IMR-90 (cell line): ENCODE measurements at regions not wholly inside any gene's neighbourhood (a gene's known extent, or its start where the extent isn't known, plus 50 kb on each side); places are given as distances from the start of the nearest gene placed in this dataset.

Experiments used
- ATAC-seq: fragments of 200-7000 bp; cut with Tn5 transposase; 2 replicates; pipeline ENCODE4 v1.9.1; 2020; ENCODE audit warnings: low read depth, mild to moderate bottlenecking, moderate library complexity
- BruUV-seq: library from RNA; stranded (reverse); fragments of 400-500 nt; replicated peaks from 2 replicates; lab custom pipeline; 2021; lab: Mats Ljungman, UMichigan
- CTCF ChIA-PET: fragments of 300-600 bp; formaldehyde crosslinking; extraction: SDS; loops from one replicate; lab custom pipeline; 2021; ENCODE audit warnings: antibody characterized with exemption; lab: Yijun Ruan, JAX
- POLR2A ChIA-PET: fragments of 300-600 bp; sonication (Branson Sonifier 250); formaldehyde crosslinking; loops from one replicate; lab custom pipeline; 2022; ENCODE audit warnings: antibody characterized with exemption; ENCODE audit not compliant: unreplicated experiment; lab: Charles Lee
- DNase-seq: peaks from one replicate; pipeline ENCODE4 v3.0.0; 2013
- H2AFZ ChIP-seq: replicated peaks from 2 replicates; pipeline ENCODE3; 2013; ENCODE audit warnings: low read length, mild to moderate bottlenecking; ENCODE audit not compliant: poor library complexity
- H2AK5ac ChIP-seq: 2 replicates; pipeline ENCODE4 v1.6.1; 2013; ENCODE audit warnings: low read depth, low read length, inconsistent platforms
- H2AK9ac ChIP-seq: replicated peaks from 2 replicates; pipeline ENCODE3; 2013; ENCODE audit warnings: mild to moderate bottlenecking, low read depth, low read length, moderate library complexity; ENCODE audit not compliant: poor library complexity
- H2BK120ac ChIP-seq: 2 replicates; pipeline ENCODE4 v1.6.1; 2013; ENCODE audit warnings: low read depth, low read length, inconsistent platforms
- H2BK15ac ChIP-seq: 3 replicates; pipeline ENCODE4 v1.6.1; 2013; ENCODE audit warnings: low read depth, low read length, inconsistent platforms
- H2BK20ac ChIP-seq: 2 replicates; pipeline ENCODE4 v1.6.1; 2013; ENCODE audit warnings: low read depth, mild to moderate bottlenecking, inconsistent platforms, low read length, moderate library complexity
- H2BK5ac ChIP-seq: 2 replicates; pipeline ENCODE4 v1.6.1; 2013; ENCODE audit warnings: mild to moderate bottlenecking, low read depth, low read length, inconsistent platforms; ENCODE audit not compliant: poor library complexity, severe bottlenecking
- H3K14ac ChIP-seq: replicated peaks from 2 replicates; pipeline ENCODE4 v1.6.1; 2013; ENCODE audit warnings: low read depth, low read length, inconsistent platforms
- H3K18ac ChIP-seq: 2 replicates; pipeline ENCODE4 v1.6.1; 2013; ENCODE audit warnings: low read depth, low read length, control low read depth
- H3K23ac ChIP-seq: 2 replicates; pipeline ENCODE4 v1.6.1; 2013; ENCODE audit warnings: low read depth, low read length, inconsistent platforms
- H3K27ac ChIP-seq: 2 replicates; pipeline ENCODE4 v1.5.1; 2013; ENCODE audit warnings: mild to moderate bottlenecking, control low read depth, low read length; ENCODE audit not compliant: insufficient read depth
- H3K27me3 ChIP-seq: 2 replicates; pipeline ENCODE4 v1.6.1; 2013; ENCODE audit warnings: low read length; ENCODE audit not compliant: control insufficient read depth, insufficient read depth
- H3K36me3 ChIP-seq: 2 replicates; pipeline ENCODE4 v1.6.1; 2013; ENCODE audit warnings: low read length, mixed read lengths; ENCODE audit not compliant: control insufficient read depth, insufficient read depth
- H3K4ac ChIP-seq: 2 replicates; pipeline ENCODE4 v1.6.1; 2013; ENCODE audit warnings: low read depth, low read length, inconsistent platforms
- H3K4me1 ChIP-seq: 2 replicates; pipeline ENCODE4 v1.6.1; 2013; ENCODE audit warnings: low read length, mixed read lengths; ENCODE audit not compliant: control insufficient read depth, insufficient read depth
- H3K4me2 ChIP-seq: 2 replicates; pipeline ENCODE4 v1.6.1; 2013; ENCODE audit warnings: low read depth, mild to moderate bottlenecking, control low read depth, low read length, moderate library complexity
- H3K4me3 ChIP-seq: 2 replicates; pipeline ENCODE4 v1.5.1; 2013; ENCODE audit warnings: low read depth, mild to moderate bottlenecking, control low read depth, low read length, moderate library complexity; ENCODE audit not compliant: insufficient read depth
- H3K56ac ChIP-seq: 2 replicates; pipeline ENCODE4 v1.6.1; 2013; ENCODE audit warnings: low read length, inconsistent platforms; ENCODE audit not compliant: insufficient read depth; ENCODE audit errors: extremely low read depth
- H3K79me1 ChIP-seq, 2 experiments: 2 replicates each; pipeline ENCODE4 v1.6.1; 2013; ENCODE audit warnings: low read length in 2 of 2, inconsistent platforms in 1 of 2, low read depth in 1 of 2
- H3K9ac ChIP-seq: 2 replicates; pipeline ENCODE4 v1.6.1; 2013; ENCODE audit warnings: low read depth, low read length, control low read depth
- H3K9me1 ChIP-seq: 2 replicates; pipeline ENCODE4 v1.6.1; 2013; ENCODE audit warnings: low read length, inconsistent platforms; ENCODE audit not compliant: insufficient read depth
- H3K9me3 ChIP-seq: 2 replicates; pipeline ENCODE4 v1.6.1; 2013; ENCODE audit warnings: low read length; ENCODE audit not compliant: control insufficient read depth, insufficient read depth
- H4K20me1 ChIP-seq: 2 replicates; pipeline ENCODE4 v1.6.1; 2013; ENCODE audit warnings: low read length, inconsistent platforms; ENCODE audit not compliant: insufficient read depth
- H4K5ac ChIP-seq: 2 replicates; pipeline ENCODE4 v1.6.1; 2013; ENCODE audit warnings: mild to moderate bottlenecking, low read depth, low read length, control low read depth
- H4K8ac ChIP-seq, 2 experiments: 2 replicates each; pipeline ENCODE4 v1.6.1; 2013; ENCODE audit warnings: low read depth in 2 of 2, low read length in 2 of 2, control low read depth in 1 of 2, inconsistent platforms in 1 of 2
- H4K91ac ChIP-seq: 2 replicates; pipeline ENCODE4 v1.6.1; 2013; ENCODE audit warnings: low read depth, low read length, inconsistent platforms; ENCODE audit not compliant: insufficient read depth
- BHLHE40 ChIP-seq: fragments of 150-350 bp; IDR thresholded peaks from 2 replicates; pipeline ENCODE4 v1.6.1; 2016; ENCODE audit warnings: mild to moderate bottlenecking, low read depth, low read length
- CHD1 ChIP-seq: IDR thresholded peaks from 2 replicates; pipeline ENCODE4 v1.6.1; 2012; ENCODE audit warnings: low read depth, low read length, improper control_type of control experiment
- FOS ChIP-seq: fragments of 150-350 bp; IDR thresholded peaks from 2 replicates; pipeline ENCODE4 v1.6.1; 2016; ENCODE audit warnings: low read depth, low read length
- MAZ ChIP-seq: IDR thresholded peaks from 2 replicates; pipeline ENCODE4 v1.6.1; 2012; ENCODE audit warnings: low read depth, mild to moderate bottlenecking, low read length, improper control_type of control experiment, moderate library complexity, borderline replicate concordance
- MXI1 ChIP-seq: IDR thresholded peaks from 2 replicates; pipeline ENCODE4 v1.6.1; 2012; ENCODE audit warnings: low read depth, mild to moderate bottlenecking, low read length, moderate library complexity, borderline replicate concordance
- NFE2L2 ChIP-seq: fragments of 150-350 bp; IDR thresholded peaks from 2 replicates; pipeline ENCODE4 v1.6.1; 2016; ENCODE audit warnings: low read depth, mild to moderate bottlenecking, low read length
- POLR2A ChIP-seq: IDR thresholded peaks from 2 replicates; pipeline ENCODE4 v1.6.1; 2012; ENCODE audit warnings: mild to moderate bottlenecking, low read depth, low read length
- RCOR1 ChIP-seq: IDR thresholded peaks from 2 replicates; pipeline ENCODE4 v1.6.1; 2012; ENCODE audit warnings: mild to moderate bottlenecking, low read length, improper control_type of control experiment; ENCODE audit not compliant: insufficient replicate concordance
- RFX5 ChIP-seq: IDR thresholded peaks from 2 replicates; pipeline ENCODE4 v1.8.0; 2012; ENCODE audit warnings: low read depth, mild to moderate bottlenecking, low read length, moderate library complexity
- SMC3 ChIP-seq: fragments of 150-350 bp; IDR thresholded peaks from 2 replicates; pipeline ENCODE4 v1.6.1; 2016; ENCODE audit warnings: low read depth, mild to moderate bottlenecking, antibody characterized with exemption, low read length, moderate library complexity
- USF2 ChIP-seq: fragments of 150-350 bp; IDR thresholded peaks from 2 replicates; pipeline ENCODE4 v1.6.1; 2017; ENCODE audit warnings: mild to moderate bottlenecking, antibody characterized with exemption, low read length, low read depth
- WGBS, 2 experiments: methylation state at CpG; one replicate each; pipeline versions ENCODE4 v1.1.5 to v1.1.7; 2013; ENCODE audit warnings: missing lambda C conversion rate in 2 of 2; ENCODE audit not compliant: insufficient read length in 1 of 2; ENCODE audit errors: extremely low coverage in 2 of 2; 5-methylcytosine and 5-hydroxymethylcytosine counted together
- dilution Hi-C: fragments of 300-500 bp; cut with HindIII; formaldehyde crosslinking; loops from one replicate; pipeline ENCODE4 v1.14.3; 2018; ENCODE audit warnings: low sequenced_read_pairs; ENCODE audit not compliant: unreplicated experiment
- in situ Hi-C: fragments of 300-500 bp; cut with MboI; formaldehyde crosslinking; loops from 3 replicates; pipeline ENCODE4 v1.14.3; 2019; ENCODE audit warnings: low sequenced_read_pairs, inconsistent platforms, mixed read lengths
- intact Hi-C: fragments of 100-400 bp; cut with micrococcal nuclease; formaldehyde crosslinking; loops from 2 replicates; pipeline ENCODE4 v1.10.0; 2022

- no TSS peak for BruUV-seq
- Histone ChIP-seq H3K27ac (no peak overlapping the region), H3K27me3 (no peaks in the 10 kb centered on the region), H3K79me1 (no peaks in the 10 kb centered on the region), H3K56ac (no peak overlapping the region), H4K8ac (no peak overlapping the region), H3K9me1 (no peaks in the 10 kb centered on the region), H2BK15ac (peak overlapping the region; percentile 56; the same call in 2 of the 3 replicates), H3K9me3 (no peaks in the 10 kb centered on the region), H2AK9ac (no peak overlapping the region), H3K14ac (0 out of 2 replicates have a peak overlapping the region, but pooled peaks have one; percentile 48), H3K4me3 (no peak overlapping the region), H3K4me1 (peaks cover 2% of the 10 kb centered on the region; the same call in 1 of the 2 replicates), H2BK20ac (peak overlapping the region; percentile 31; the same call in 1 of the 2 replicates), H3K36me3 (no peaks in the 10 kb centered on the region), H3K4me2 (no peak overlapping the region), H2AFZ (no peak overlapping the region), H2AK5ac (no peak overlapping the region), H4K20me1 (no peaks in the 10 kb centered on the region), H3K9ac (no peak overlapping the region), H4K5ac (peak overlapping the region; percentile 71; the same call in 1 of the 2 replicates), H2BK120ac (no peak overlapping the region), H3K23ac (no peak overlapping the region), H3K4ac (no peak overlapping the region), H4K91ac (peak overlapping the region; percentile 50), H2BK5ac (no peak overlapping the region), H3K18ac (peak overlapping the region; percentile 70; the same call in 1 of the 2 replicates)
- TF ChIP-seq BHLHE40 (no peak), MAZ (no peak), RFX5 (no peak), POLR2A (no peak), RCOR1 (no peak), NFE2L2 (no peak), MXI1 (no peak), USF2 (no peak), CHD1 (no peak), SMC3 (no peak), FOS (no peak)
- dilution Hi-C loops (no loop called here), in situ Hi-C loops (no loop called here), intact Hi-C loops (no loop called here)
- no peak for ATAC-seq
- ChIA-PET CTCF (no interaction called here), POLR2A (no interaction called here)
- WGBS, 2 experiments: no CpG with 5 or more reads among the region's 9 CpGs
- no peak for DNase-seq
These were observed 216.4 kb upstream of the MCHR2 start for GRCh38 chr6:100210137-100211117.
